HG02885 (cell line): ENCODE measurements at regions not wholly inside any gene's neighbourhood (a gene's known extent, or its start where the extent isn't known, plus 50 kb on each side); places are given as distances from the start of the nearest gene placed in this dataset.

Experiments used
- ATAC-seq: cut with Tn5 transposase; IDR thresholded peaks from one replicate; pipeline ENCODE4 v1.9.1; 2021; ENCODE audit warnings: mild to moderate bottlenecking; ENCODE audit not compliant: unreplicated experiment, poor library complexity

DNA sequence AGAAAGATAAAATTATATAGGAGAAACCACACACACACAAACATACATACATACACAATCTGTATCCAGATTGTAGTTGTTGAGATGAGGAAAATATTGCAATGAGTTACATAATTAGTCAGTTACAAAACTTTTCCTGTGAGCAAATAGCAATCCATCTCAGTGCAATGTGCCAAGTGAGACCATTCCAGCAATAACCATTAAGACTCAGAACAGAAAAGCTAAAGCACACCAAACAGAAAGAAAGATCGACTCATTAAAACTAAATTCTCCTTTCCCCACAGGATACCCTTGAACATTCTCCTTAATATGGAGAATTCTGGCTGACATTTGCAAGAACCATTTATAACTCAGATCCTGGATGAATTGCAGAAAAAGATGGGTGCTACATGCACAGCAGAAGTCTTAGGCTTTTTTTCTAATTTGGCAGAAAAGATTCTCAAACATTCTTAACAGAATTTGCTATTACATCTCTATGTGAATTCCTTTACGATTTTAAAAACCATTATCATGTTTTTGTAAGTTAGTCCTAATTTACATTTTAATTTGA is 1341.2 kb upstream of the SPRY2 start:
- no peak for ATAC-seq

DNA sequence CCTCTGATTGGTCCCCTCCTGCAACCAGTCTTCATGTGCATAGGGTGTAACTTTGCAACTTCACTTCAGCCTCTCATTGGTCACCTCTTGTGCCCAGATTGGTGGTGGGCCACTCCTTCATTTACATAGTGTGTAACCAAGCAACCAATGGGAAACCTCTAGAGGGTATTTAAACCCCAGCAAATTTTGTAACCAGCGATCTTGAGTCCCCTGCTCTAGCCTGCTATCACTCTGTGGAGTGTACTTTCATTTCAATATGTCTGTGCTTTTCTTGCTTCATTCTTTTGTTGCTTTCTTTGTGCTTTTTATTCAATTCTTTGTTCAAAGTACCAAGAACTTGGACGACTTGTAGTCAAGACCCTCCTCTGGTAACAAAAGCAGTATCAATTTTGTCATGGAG is 1336.9 kb upstream of the SPRY2 start:
- ATAC-seq = no peak

DNA sequence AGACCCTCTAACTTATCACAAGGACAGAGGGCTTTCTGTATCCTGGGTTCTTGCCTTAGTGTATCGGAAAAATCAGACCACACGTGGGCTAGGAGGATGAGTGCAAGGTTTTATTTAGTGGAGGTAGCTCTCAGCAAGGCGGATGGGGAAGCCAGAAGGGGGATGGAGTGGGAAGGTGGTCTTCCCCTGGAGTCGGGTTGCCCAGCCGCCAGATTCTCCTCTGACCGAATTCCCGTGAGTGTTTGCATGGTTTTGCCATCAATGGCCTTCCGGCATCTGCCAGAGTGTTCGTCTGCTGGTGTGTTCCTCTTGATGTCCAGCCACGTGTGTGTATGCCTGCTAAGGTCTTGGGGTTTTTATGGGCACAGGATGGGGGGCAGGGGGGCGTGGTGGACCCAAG is 1335.1 kb upstream of the SPRY2 start:
- no peak for ATAC-seq

DNA sequence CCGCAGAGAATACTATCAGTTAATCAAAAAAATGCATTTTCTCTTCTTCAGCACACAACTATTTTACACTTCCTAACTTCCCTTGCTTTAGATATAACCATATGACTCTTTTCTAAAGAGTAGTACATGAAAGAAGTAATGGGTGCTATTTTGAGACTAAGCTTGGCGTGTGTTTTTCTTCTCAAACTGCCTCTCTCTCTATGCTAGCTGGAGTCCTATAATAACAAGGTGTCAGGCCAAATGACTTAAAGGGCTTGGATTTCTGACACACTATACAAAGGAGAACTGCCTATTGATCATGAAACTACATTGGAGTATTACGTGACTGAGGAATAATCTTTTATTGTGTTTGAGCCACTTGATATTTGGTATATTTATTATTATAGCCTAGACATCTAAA is 1330.1 kb upstream of the SPRY2 start:
- ATAC-seq = no peak

DNA sequence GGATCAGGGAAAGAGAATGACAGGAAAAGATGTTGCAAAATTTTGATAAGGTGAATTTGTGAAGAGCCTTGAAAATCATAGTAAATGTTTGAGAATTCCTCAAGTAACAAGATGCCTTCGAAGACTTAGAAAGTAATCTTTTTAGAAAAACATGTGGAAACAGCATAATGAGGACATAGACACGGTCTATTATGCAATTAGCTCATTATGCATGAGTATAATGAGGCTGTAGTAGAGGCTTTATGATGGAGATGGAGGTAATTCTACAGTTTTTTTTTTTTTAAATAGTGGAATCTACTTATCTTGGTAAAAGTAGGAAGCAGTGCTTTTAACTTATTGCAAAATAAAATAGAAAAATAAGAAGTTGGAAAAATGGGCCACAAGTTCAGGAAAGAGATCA is 1329.1 kb upstream of the SPRY2 start:
- ATAC-seq = no peak

DNA sequence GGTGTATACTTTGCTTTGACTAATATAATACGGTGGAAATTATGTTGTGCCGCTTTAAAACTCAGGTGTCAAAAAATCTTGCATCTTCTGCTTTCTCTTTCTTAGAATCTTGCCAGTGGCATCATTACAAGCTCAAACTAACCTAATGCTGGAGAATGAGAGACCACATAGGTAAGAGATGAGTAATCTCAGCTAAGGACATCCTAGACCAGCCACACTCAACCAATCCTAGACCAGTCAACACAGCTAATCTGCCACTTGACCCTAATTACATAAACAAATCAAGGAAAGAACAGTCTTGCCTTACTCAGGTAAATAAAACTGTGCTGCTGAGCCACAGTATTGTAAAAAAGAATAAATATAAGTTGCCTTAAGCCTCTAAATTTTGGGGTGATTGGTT is 1323.9 kb upstream of the SPRY2 start:
- ATAC-seq = no peak

DNA sequence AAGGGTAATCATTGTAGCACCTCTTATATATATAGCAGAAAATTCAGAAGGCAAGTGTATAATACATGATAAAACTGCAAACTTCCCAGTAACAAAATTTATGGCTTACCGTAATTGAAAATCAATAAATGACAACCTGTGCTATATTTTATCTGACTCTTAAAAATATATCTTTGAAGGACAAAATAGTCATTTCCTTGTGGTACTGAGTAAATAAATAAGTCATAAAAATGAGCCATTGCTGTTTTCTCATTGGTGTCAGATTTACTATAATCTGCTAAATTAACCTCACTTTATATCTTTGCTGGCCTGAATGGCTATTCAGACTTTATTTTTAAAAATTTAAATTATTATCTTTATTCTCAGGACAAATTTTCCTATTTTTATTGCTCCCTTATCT is 1319.1 kb upstream of the SPRY2 start:
- no peak for ATAC-seq

DNA sequence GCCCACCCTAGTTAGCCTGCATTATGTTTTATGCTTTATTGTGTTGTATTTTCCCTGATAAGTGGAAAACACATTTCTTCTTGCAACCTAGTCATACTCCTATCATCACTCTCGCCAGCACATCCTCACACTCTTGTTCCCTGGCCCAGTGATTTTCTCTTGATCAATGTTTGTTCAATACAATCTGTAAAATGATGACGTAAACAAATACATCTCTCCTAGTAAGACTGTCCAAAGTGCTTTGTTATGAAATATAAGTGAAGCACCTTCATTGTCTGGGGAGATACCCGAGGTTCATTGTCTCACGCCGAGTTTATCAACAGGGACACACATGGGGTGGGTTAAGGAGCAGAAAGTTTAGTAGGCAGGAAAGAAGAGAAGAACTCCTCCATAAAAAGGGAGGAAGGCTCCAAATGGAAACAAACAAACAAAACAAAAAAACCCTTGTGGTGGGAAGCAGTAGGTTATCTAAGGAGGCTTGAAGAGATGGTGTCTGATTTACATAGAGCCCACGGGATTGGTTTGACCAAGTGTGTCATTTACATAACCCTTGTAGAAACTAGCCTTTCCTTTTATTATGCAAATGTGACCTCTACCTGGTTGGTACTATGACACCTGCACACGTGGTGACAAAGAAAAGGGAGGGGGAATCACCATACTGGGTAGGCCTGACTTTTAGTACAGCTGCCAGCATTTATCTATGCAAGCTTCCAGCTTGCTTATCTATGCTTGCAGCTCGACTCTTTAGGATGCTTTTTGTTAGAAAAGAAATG is 1317.9 kb upstream of the SPRY2 start:
- no peak for ATAC-seq

DNA sequence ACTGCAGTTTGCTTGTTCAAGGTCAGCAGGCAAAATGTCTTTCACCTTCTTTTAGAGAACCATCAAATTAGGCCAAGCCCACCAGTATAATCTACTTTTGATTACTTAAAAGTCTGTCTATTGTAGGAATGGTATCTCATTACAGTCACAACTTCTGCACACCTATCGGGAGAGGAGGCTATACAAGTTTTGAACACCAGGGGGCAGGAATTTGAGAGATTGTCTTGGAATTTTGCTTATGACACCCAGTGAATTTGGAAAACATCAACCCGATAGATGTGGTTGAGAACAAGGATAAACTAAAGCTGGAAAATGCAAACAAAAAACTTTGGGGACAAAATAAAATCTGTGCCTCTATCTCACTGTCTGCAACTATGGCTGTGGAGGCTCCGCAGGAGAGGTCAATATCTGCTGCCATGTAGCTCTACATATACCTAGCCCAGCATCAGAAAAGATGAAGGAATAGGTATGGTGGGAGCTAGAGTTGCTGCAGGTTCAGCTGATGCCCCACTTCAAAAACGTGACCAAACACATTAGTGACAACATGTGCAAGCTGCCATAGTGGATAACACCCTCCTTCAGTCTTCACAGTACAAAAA is 1299.2 kb upstream of the SPRY2 start:
- no peak for ATAC-seq

DNA sequence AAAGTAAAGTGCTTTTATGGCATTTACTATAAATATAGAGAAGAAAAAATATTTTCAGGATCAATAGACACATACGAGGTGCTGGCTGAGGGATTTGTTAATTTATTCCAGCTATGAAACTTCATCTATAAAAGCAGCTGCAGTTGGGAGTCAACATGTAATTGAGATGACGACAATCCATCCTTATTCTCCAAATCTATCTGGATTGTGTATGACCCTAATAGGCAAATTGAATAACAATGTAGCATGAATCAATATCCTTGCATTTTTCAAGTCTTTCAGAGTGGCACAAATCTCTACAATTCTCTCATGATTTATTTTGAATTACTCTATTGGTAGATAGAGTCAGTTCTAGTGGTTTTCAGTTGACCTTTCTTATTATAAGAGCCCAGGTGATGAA is 1296.5 kb upstream of the SPRY2 start:
- ATAC-seq = no peak

DNA sequence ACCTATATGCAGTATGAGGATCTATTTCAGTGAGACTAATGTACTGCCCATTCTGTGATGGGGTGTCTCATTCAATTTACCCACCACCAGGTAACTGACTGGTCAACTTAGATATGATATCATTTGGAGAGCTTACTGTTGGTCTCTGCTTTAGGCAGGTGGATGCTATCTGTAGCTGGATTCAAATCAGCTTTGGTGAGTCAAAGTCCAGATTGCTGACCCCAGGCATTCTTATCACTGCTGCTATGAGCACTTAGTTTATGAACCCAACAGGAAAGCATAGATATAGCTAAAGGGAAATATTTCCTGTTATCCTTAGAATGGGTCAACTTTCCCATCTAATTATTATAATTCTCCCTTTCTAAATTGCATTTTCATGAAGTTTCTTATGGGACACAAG is 1295.2 kb upstream of the SPRY2 start:
- no peak for ATAC-seq

DNA sequence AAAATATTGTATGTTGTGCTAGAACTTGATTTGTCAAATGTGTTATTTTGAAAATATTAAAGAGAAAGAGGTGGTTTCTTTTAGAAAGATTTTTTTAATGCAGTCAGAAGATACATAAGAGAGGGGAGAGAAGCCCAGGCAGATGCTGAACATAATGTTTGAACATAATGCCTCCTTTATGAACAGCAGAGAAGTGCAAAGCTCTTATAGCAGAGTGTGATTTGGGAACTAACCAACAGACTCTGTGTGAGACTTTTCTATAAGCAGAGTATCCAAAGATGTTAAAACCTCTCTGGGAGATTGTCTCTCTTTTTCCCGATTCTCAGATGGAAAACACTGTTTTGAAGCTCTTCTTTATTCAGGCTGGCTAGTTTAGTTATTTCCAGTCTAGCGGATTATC is 1274.1 kb upstream of the SPRY2 start:
- ATAC-seq = no peak

DNA sequence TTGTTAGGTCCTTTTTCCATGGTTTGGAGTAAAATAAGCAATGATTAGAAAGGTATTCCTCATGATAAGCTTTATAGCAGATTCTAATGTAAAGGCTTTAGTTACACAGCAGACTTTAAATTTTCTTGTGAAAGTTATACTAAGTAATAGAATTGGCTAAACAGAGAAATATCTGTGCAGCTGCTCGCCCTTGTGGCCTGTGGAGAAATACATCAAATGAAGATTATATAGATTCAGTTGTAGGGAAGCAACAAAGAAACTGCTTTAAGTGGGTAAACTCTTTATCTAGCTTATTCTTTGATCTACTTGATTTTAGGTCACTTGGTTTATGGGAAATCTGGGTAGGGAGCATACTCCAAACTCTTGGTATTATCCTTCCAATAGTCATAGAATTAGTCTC is 1269.7 kb upstream of the SPRY2 start:
- no peak for ATAC-seq

DNA sequence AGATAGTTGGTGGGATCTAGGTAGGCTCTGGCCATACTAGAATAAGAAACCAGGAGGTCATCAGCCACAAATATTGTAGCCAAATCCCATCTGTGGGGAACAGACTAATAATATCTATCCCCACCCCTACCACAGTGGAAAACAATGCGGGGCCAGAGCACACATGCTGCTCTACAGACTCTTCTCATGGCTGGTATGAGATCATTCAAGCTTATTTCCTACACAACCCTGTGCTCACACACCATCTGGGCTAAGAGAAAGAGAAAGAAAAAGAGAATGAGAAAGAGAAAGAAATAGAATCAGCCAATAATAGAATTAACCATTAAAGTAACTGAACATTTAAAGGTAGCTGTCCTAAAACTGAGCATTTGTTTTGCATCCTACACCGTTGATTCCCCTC is 1268.4 kb upstream of the SPRY2 start:
- no peak for ATAC-seq

DNA sequence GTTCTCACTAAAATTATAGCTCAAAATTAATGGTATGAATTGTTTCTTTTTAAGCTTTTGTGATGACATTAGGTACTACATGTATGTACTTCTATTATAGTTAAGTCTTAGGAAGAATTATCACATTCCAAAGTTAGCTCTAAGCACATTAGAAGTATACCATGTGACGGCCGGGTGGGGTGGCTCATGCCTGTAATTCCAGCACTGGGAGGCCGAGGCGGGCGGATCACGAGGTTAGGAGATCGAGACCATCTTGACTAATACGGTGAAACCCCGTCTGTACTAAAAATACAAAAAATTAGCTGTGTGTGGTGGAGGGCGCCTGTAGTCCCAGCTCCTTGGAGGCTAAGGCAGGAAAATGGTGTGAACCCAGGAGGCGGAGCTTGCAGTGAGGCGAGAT is 1265.1 kb upstream of the SPRY2 start:
- ATAC-seq = no peak

DNA sequence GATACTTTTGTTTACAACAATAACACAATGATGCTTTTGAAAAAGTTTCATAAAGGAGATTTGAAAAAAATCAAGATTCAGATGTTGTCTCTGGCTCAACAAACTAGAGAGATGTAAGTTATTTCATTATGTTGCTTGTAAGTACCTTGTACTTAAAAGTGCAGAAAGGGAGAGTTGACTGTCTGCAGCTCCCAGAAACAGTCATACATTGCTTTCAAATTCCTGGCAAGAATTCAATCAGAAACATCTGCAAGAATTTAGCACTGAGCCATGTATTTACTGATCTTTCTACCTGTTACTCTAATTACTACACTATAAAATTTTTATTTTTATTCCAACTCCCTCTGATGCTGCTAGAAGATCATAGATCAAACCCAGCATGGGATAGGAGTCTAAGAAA is 1261.3 kb upstream of the SPRY2 start:
- no peak for ATAC-seq

DNA sequence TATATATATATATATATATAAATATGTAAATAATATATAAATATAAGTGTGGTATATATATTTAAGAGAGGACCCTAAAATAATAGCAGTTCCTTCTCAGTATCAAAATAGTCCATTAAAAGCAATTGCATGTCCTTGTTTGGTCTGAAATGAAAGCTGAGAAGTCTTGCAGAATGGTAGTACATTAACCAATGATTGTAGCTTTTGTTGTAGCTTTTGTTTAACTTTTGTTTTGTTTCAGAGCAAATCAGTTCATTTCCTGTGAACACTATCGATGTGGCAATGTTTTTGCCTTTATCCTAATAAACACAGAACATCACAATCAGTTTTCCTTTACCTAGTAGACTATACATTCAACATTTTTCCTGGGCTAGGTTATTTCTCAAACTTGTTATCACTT is 1256.2 kb upstream of the SPRY2 start:
- ATAC-seq = no peak

DNA sequence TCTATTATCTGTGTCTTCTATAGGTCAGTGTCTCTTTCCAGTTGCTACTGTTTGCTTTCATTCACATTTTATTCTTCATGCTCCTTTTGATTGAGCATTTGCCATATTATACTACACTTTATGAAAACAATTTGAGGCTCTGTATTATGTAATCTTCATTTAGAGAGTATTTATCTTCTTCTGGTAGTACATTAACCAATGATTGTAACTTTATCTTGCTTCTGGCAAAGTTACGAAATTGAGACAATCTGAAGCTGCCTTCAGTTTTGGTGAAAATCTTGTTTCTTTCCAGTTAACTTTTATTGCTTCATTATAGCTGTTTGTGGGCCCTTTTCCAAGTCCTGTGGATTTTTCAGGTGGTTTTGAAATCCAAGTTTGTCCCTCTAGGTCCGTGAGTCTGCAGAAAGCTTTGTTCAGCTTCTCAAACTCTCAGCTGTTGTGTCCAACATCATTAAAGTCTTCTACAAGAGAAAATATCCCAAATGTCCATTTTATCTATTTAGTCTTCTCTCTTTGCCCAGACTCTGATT is 1255.4 kb upstream of the SPRY2 start:
- no peak for ATAC-seq

DNA sequence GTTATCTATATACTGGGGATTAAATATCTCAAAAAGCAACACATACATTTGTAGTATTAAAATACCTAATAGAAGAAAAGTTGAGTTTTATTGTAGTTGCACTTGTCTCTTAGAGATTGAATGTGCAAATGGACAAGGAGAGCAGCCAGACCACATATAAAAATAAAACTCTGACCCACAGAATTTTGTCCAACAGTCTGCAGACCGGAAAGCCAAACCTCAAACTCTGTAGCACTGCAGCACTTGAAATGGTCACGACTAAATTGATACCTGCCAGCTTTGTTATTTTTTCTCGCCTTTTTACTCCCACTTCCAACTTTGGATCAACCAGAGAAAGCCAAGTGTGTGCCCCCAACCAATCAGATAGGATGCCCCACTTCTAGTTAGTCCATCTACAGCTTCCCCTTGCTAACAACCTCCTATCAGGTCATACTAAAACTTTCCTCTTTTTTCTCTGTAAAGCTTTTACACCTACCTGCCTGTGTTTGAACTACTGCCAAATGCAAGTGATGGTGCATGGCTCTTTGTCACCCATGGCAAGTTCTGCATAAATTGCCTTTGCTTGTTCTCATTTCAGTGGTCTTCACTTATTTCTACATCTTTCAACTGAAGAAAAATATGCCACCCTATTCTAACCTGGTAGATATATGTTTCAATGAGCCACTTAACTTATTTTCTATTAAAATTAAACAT is 1250.7 kb upstream of the SPRY2 start:
- no peak for ATAC-seq

DNA sequence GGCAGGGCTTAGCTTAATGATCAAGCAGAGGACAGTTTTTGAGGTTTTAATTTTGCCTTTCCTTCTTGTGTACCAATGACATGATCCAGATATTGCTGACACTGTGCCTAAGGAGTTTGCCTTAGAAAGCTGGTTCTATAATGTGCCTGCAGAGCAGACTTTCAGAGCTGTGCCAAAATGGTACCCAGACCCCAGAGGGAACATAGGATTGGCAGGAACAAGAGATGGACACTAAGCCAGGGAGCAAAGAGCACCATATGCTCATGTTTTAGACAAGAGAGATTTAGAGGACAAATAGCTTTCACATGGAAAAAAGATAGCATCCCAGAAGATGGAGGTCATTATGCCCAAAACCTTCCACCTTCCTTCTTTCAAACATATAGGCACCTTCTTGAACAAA is 1241.5 kb upstream of the SPRY2 start:
- no peak for ATAC-seq

DNA sequence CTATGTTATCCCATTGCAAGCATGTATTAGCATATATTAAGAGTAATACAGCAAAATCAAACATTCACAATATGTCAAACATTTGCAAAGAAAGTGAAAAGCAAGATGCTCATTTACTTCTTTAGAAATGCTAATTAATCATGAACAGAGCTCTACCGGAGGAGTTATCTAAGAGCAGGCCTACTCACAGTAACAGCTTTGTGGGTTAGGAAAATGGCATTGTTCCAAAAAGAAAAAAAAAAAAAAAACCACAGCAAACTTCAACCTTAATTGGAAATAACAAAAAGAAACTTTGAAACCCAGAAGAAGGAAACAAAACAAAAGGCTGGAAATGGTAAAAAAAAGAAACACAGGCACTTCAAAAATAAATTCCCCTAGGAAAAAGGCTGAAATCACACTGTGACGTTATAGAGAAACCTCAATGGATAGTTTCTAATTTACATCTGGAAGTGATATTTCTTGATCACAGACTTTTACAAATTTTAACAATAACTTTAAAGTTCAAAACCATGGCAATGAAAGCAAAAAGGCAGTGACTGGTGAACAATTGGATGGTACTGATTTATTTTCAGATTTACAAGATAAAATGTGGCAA is 1236.8 kb upstream of the SPRY2 start:
- ATAC-seq = no peak
